OCI-M1 (cell line): ENCODE measurements at regions not wholly inside any gene's neighbourhood (a gene's known extent, or its start where the extent isn't known, plus 50 kb on each side); places are given as distances from the start of the nearest gene placed in this dataset.
"Not testable (repeated sequence)": the region's sequence is repeated elsewhere in the genome, so short reads cannot be mapped to it uniquely, and the experiment has no call there.

Experiments used
- DNase-seq: peaks from one replicate; lab custom pipeline; 2025; lab: John Stamatoyannopoulos, UW

DNA sequence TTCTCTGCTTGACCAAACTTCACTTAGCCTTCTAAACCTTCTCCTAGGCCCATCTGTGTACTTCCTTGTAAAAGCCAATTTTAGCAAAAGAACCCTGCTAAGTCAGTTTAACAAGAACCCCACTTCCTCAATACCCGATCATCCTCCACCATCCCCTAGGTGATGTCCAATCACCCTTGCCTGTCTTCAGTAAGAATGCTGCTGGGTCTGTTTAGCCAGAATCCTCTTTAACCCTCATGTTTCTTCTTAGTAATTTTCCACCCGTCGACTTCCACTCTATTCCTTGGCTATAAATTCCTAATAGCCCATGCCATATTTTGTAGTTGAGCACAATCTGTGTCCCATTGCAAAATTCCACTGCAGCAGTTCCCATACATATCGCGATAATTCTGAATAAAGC is 780.0 kb upstream of the RAB6C start:
- no peak for DNase-seq

DNA sequence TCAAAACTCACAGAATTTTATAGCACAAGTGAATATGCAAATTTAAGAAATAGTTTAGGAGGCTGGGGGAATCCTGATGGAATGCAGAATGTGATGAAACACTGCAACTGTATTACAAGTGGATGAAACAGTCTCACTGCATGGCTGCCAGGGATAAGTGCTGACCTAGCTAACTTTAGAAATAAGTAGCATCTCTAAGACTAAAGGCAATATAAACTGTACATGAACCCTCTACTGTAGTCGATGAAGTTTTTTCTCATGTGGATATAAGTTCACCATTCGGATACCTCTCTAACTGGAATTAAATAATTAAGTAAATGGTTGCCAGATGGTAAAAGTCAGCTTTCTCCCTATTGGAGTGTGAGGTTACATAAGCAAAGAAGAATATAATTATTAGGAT is 777.8 kb upstream of the RAB6C start:
- DNase-seq, result no peak

DNA sequence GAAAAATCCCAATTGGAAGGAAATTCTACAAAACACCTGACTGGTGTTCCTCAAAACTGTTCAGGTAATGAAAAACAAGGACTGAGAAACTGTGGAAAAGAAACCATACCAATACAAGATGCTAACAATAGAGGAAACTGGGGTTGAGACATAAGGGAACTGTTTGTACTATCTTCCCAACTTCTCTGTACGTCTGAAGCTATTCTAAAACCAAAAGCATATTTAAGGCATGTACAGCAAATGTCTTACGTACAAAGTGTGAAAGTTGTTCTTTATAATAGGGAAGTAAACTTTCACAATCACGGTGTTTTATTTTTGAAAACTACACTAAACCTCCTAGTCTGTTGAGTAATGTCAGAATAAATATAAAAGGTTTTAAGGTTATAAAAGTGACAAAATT is 776.1 kb upstream of the RAB6C start:
- DNase-seq, result no peak

DNA sequence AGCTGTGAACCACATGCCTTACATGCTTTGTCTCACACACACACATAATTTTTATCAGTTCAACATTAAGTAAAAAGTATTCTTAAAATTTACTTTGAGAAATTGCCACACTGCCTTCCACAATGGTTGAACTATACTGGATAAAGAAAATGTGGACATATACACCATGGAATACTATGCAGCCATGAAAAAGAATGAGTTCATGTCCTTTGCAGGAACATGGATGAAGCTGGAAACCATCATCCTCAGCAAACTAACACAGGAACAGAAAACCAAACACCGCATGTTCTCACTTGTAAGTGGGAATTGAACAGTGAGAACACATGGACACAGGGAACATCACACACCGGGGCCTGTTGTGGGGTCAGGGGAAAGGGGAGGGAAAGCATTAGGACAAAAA is 774.9 kb upstream of the RAB6C start:
- DNase-seq, result not testable (repeated sequence)

DNA sequence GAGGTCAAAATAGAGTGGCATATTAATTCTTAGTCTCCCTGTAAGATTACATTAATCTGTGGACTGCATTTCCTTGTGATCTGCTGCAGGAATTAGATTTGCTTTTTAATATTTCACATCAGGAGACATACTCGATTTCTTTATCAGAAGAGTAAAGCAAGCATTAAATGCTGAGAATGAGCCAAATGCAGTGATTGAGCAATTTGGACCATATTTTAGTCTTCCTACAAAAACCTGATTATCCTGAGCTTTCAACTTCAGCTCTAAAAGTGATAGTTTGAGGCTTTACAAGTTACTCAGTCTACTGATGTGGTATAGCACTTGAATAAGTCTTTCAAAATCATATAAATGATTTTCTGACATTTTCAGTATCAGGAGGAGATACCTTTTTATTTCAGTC is 774.3 kb upstream of the RAB6C start:
- no peak for DNase-seq

DNA sequence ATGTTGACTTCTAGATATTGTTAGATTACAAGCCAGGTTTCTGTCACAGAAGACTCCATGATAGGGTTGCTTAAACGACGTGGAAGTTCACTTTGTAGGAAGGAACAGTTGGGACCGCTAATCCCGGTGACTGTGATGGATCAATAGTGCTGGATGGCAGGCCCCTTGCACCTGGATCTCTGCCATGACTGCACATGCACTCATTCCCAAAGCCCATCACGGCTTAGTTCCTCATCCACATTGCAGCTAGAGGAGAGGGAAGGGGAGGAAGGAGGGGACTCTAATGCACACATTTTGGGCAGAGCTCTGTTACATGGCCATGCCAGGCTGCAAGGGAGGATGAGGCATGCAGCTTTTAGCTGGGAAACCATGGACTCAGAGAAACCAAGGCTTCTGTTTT is 773.7 kb upstream of the RAB6C start:
- DNase-seq, result no peak

DNA sequence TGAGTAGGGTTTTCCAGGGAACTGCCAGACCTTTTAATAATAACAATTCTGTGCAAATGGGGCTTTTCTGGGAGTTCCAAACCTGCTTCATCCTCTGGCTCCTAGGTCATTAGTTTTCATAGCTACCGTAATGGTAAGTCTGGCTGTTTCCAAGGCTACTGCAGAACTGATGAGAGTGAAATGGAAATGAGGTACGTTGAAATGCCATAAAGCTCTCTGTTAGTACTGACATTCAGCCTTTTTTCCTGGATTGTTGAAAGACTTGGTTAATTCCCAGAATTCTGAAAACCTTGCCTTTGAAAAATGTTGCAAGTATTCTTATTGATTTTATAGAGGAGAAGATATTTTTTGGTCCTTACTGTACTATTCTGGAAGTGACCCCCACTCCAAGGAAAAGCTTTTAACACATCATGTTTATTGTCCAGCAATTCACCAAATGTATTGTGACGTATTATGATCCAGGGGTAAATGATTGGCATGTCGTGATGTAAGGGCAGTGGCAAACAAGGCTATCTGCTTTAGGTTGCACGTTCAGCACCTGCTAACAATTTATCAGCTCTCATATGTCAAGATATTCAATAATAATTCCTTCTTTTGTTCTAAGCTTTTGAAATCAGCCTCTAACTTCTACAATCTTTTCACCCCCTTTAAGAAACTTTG is 767.0 kb upstream of the RAB6C start:
- DNase-seq, result no peak

DNA sequence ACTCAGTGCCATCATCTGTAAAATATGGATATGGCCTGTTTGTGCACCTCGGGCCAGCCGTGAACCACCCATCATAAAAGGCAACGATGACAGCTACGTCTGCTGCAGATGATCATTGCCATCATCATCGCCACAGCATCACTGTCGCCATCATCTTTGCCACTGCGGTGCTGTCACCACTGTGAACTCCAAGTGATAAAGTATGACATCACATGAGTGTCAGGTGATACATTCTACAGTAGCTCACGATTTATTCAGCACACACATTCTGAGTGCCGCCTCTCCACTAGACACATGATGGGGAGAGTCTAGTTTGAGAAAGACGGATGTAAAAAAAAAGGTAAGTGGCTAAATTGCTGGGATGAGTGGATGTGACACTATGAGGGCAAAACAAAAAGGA is 755.4 kb upstream of the RAB6C start:
- no peak for DNase-seq

DNA sequence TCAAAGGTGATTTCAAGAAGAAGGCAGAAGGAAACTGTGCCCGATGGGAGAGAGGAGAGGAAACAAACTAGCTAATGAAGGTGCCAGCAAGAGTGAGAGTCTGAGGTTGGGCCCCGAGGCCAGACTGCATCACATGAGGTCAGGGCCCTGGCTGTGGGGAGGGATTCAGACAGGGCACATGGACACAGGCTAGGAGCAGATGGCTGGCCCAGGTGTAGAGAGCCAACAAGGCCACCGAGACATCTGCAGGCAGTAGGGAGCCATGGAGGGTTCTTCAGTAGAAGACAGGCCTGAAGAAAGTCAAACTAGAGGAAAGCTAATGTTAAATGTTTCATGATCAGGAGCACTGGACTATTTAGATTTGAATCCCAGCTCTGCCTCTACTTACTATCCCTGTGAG is 755.0 kb upstream of the RAB6C start:
- DNase-seq, result no peak

DNA sequence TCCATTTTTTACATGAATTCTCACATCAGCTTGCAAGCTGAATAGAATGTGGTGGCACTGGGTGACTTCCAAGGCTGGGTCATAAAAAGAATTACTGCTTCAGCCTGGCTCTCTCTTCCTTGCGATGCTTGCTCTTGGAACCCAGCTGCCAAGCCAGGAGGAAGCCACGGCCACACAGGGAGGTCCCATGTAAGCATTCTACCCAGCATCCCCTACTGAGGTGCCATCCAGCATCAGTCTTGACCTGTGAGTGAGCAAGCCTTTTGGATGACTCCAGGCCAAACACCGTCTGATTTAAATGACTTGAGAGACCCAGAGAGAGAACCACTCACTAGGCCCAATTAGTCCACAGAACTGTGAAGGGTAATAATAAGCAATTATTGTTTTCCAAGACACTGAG is 750.3 kb upstream of the RAB6C start:
- DNase-seq, result no peak

DNA sequence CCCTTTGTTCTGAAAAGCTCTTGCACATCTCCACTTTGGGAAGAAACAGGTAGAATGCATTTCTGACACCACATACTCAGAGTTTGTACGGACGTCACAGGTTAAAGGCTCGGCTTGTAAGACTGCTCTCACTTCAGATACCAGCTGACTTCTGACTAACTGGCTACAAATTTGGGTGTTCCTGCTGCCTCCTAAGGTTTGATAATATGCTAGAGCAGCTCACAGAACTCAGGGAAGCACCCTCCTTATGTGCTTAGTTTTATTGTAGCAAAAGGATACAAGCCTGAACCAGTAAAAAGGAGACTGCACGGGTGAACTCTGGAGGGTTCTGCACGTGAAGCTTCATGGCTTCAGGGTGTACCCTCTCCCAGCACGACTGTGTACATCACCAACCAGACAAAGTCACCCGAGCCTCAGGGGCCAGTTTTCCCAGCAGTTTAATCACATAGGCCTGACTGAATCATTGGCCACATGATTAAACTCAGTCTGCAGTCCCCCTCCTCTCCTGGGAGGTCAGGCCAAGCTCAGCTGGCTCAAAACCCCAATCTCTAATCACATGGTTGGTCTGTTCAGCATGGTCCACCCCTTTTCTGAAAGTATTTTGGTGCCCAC is 749.5 kb upstream of the RAB6C start:
- DNase-seq, result no peak

DNA sequence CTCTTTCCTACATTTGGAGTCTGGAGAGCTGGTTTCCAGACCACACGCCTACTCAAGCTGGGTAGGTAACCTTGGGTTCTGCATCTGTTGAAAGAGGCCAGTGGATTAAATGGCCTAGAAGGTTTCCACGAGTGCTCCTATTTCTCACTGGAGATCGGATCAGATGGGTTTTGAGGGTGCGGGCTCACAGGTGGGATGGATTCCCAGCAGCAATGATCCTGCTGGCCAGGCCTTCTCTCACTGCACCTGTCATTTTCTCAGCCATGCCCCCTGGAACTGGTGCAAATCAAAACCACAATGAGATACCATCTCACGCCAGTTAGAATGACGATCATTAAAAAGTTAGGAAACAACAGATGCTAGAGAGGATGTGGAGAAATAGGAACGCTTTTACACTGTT is 747.5 kb upstream of the RAB6C start:
- no peak for DNase-seq

DNA sequence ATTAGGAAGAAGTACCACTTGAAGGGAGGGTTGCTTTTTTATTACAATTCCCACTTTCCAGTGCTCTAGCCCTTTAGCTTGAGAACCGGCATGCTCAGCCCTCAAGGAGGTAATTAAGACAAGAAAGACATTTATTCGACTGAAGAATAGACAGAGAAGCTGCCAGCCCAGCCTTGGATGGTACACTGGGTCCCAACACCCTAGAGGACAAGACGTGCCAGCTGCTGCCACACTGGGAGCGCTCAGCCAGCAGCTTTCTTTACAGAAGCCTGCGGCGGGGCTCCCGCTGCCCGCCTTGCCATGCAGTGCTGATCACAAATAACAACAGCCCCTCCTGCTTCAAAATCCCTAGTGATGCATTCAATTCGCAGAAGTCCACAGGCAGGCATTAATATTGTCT is 746.3 kb upstream of the RAB6C start:
- DNase-seq, result no peak

DNA sequence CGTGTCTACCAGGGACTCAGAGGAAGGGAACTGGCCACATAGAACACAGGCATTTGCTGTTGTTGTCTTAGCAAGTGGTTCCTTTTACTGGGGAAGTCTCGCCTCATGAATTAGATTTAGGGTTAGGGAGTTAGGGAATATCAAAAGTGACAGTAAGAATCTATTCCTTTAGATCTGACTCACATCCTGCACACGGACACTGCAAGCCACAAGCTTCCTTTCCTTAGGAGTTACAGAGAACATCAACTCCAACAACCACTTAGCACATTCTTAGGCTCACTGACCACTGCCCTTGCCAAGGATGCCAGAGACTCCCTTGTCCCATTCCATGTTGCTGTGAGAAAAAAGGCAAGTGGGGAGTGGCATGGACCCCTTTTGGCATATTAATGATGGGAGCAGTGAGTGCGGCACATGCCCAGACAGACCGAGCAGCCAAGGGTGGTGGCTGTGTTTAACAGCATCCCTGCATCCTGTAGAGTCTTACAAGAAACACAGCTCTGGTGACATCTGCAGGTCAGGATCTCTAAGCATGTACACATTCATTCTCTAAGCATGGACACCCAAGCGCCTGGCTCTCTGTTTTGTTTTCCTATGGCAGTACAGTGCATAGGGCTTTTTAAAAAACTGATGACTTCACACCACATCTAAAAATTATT is 745.6 kb upstream of the RAB6C start:
- no peak for DNase-seq

DNA sequence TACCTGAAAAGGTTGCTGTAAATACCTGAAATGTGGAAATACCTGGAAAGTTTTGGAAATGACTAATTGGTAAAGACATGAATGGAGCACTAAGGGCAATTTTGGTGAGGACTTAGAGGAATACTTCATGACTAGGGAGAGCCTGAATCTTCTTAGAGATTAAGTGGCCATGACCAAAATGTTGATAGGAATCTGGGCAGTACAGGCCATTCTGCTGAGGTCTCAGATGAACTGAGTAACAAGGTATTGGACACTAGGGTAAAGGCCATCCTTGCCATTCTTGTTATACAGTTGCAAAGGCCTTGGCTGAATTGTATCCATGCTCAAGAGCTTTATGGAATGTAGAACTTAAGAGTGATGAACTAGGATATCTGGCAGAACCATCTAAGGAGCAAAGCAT is 742.9 kb upstream of the RAB6C start:
- DNase-seq, result no peak

DNA sequence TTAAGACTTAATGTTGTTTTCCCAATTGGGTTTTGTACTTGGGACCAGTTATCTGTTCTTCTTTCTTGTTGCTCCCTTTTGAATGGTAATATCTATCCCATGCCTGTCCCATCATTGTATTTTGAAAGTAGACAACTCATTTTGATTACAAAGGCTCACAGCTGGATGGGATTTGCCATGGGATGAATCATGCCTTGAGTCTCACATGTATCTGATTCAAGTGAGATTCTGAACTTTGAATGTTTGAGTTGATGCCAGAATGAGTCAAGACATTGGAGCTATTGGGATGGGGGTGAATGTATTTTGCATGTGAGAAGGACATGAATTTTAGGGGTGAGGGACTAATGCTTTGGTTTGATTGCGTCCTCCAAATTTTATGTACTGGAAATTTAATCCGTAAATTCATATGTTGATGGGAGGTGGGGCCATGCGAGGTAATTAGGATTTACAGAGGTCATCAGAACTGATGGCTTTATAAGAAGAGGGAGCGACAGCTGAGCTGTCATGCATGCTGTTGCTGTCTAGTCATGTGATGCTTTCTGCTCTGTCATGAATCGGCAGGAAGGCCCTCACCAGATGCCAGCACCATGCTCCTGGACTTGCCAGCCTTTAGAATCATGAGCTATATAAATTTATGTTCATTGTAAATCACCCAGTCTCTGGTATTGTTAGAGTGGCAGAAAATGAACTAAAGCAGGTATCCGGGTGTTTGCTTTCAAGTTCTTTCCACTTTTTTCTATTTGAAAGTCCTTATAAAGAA is 741.3 kb upstream of the RAB6C start:
- DNase-seq, result no peak

DNA sequence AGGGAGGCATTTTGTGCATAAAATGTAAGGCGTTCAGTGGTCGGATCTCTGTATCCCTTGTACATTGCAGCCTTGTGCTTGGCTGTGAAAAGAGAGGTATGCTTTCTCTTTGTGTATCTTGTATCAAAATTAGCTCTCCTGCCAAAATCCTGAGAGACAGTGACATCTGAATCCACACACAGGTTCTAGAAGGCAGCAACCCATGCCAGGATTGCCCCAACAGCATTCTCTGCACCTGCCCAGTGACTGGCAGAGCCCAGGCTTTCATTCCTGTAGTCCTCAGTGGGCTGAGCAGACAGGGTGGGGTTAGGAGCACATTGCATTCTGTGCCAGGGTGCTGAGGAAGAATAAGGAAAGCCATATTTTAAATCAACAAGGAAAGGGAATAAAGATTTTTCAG is 740.3 kb upstream of the RAB6C start:
- no peak for DNase-seq

DNA sequence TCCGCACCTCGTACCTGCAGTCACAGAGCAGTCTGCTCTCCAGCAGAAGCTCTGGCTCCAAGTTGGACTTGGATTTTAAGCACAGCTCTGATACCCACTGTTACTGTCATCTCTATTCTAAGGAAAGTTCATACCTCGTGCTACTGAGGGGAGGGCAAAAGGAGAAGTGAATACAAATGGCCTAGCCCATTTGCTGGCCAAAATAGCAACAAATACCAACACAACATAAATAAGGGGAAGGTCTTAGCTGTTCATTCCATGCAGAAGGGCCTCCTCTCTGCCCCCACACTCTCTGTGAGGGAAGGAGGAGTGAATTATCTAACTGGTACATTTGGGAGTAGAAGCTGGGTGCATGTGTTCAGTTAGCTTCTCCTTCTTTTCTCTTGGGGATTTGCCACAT is 739.4 kb upstream of the RAB6C start:
- DNase-seq, result no peak

DNA sequence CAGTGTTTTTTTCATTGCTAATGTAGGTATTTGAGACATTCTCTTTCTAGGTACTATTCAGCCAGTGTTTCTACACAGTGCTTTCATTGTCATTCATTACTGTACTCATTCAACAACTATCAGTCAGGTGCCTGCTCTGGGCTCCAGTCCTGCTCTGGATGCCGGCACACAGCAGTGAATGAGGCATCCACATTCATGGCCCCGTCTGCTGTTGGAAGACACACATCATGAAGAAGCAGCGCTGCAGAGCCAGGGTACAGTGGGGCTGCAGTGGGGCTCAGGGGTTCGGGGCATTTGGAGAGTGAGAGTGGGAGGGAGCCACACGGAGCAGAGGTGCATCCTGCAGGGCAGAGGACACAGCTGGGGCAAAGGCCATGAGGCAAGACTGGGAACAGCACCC is 737.2 kb upstream of the RAB6C start:
- DNase-seq, result no peak

DNA sequence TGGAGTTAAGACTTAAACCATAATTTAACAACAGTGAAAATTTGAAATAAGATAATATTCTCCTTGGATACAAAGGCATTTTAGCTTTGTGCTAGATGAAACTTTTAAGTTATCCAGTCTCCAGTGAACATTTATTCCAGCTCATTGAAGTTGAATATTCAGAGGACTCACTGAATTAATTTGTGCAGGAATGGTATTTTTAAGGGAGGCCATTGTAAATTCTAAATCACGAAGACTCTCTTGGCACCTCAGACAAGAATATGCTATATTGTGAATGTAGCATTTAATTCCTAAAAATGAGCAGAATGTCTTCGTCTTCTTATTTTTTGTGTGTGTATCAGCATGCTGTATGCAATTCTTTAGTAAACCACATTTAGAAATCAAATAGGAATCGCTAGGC is 731.7 kb upstream of the RAB6C start:
- DNase-seq, result no peak

DNA sequence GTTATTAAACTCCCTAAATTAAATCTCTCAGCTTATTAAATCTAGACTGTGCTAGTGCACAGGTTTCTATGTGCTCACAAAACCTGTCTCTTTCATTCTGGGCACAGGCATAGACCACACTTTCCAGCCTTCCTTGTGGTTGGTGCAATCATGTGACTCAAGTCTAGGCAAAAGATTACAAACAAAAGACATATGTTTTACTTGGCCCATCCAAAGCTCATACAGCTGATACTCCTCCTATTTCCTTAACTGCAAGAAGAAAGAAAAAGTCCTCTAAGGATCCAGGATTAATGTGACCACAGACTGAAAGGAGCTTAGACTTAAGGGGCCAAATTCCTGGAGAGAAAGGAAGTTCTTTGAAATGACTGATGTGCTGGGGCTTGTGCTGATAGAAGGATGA is 731.3 kb upstream of the RAB6C start:
- DNase-seq, result no peak

DNA sequence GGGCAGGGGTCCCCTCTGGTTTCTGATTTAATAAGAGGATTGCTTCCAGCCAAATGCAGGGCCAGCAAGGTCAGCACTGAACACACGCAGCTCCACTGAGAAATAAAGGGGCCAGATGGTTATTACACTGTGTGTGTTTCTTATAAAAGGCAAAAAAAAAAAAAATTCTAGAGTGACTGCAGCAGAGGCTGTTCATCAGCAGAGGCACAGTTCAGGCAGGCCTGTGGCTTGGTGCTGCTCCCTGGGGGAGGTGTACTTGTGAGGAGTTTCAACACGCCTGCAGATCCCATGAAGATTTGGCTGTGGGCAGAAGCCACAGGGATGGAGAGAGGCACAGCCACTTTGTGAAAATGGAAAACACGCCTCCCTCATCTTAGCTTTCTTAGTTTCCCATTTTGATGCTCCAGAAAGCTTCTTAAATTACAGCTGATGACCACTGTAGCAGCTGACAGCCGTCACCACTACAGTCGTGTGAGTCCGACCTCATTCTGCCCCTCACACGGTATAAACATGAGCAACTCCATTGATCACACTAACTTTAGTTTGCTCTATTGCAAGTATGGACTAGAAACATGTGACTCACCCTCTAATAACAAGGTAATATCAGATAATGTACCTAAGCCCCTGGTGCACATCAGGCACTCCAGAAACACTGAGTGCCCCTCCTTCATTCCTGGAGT is 726.5 kb upstream of the RAB6C start:
- no peak for DNase-seq

DNA sequence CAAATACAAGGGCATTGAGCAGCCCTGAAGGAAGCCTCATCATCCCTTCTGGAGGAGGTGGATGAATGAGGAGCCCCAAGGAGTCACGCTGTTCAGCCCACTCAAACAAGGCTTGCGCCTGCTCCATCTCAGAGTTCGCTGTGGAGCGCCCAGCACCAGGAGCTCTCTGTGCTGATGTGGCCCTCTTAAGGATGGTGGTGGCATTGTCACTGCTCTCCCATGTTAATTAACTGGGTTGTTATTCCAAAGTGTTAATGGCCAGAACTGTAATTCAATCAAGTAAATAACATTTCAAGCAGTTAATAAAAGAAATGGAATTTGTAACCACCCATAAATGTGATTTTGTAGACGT is 726.0 kb upstream of the RAB6C start:
- peak; percentile 20 for DNase-seq
